ENCODE measurements at regions not wholly inside any gene's neighbourhood (a gene's known extent, or its start where the extent isn't known, plus 50 kb on each side); places are given as distances from the start of the nearest gene placed in this dataset.
"Not testable (repeated sequence)": the region's sequence is repeated elsewhere in the genome, so short reads cannot be mapped to it uniquely, and the experiment has no call there.

DNA sequence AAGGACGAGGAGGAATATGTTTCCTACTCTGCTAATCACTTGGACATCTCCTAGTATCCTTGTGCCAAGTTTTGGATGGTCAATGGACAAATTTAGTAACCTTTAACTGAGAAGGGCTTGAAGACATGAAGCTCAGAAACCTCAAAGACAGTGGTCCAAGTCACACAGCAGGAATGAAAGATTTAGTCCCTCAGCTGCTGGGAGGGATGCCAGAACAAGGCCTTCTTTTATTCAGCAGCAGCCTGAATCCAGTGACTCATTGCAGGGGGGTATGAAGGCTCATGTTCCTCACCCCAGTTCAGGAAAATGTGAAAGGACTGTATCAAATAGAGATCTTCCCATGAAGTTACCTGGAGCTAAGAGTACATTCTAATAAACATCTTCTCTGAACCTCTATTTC, 214.9 kb upstream of the UGT8 start:
- DNase-seq, result no peak

GRCh38 chr4:114384629-114385028, 214.0 kb upstream of the UGT8 start:
- DNase-seq, result peak; percentile 52 to 61

DNA sequence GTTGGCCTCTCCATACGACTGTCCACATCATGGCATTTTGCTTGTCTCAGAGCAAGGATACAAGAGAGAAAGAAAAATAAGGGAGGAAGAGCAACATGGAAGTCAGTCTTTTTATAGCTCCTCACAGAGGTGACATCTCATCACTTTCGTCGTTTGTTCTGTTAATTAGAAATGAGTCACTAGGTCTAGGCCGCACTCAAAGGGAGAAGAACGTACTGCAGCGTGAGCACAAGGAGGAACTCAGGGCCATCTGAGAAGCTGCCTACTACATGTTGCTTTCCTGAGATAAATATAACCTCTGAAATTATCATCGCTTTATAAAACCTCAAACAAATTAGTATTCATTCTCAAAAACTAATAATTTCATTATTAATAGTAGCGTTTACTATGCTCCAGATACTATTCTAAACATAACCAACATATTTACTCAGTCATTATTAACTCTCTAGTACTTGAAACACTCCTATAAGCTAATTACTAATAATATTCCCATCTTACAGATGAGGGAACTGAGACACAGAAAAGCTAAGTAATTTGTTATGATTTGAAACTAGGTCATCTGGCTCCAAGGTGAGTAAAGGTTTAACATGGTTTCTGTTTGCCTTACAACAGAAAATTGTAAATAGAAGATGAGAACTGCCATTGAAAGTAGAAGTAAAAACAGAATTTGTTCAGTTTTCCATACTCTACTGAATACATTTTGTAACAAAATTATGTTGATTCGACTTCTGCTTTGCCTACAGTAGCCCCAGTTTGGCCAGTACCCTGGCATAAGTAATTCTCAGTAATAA, 213.2 kb upstream of the UGT8 start:
- peak; percentile 14 to 19 for DNase-seq

GRCh38 chr4:114386637-114387233, 211.9 kb upstream of the UGT8 start:
- DNase-seq, result peak; percentile 42 to 65

GRCh38 chr4:114389070-114389685, 209.4 kb upstream of the UGT8 start:
- DNase-seq, result no peak

GRCh38 chr4:114393295-114394038, 205.1 kb upstream of the UGT8 start:
- no peak for DNase-seq

DNA sequence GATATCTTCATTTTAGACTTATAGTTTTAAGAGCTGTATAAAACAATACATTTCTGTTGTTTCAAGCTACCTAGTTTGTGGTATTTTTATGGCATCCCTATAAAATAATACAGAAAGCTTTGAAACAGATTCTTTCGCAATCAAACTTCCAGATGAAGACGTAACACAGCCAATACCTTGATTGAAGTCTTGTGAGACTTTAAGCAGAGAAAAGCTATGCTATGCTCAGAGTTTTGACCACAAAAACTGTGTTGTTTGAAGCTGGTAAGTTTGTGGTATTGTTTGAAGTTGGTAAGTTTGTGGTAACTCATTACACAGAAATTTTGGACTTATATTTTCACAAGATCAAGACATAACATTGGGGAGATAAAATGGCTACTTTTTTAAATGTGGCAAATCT, 201.8 kb upstream of the UGT8 start:
- no peak for DNase-seq

GRCh38 chr4:114398410-114398809, 200.2 kb upstream of the UGT8 start:
- DNase-seq, result no peak

DNA sequence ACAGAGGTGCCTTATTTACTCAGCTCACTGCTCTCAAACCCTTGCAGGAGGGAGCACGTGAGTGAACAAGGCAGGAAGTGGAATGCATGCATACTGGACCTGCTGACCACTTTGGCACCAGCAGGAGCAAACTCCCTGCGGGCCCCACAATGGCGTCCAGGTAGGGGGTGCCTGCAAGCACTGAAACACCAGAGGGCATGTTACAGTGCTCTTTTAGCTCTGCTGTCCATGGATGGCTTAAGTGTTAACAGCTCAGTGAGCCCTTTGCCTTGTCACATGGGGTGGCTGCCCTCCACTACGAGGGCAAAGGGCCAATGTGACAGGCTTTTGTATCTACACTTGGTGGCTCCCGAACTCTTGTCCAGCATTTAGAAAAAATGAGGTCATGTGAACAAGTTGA, 199.5 kb upstream of the UGT8 start:
- DNase-seq, result no peak

- DNase-seq, result no peak
Measured at GRCh38 chr4:114400531-114400930, 198.1 kb upstream of the UGT8 start.

- DNase-seq, result no peak
Measured at GRCh38 chr4:114401483-114401882, 197.1 kb upstream of the UGT8 start.

DNA sequence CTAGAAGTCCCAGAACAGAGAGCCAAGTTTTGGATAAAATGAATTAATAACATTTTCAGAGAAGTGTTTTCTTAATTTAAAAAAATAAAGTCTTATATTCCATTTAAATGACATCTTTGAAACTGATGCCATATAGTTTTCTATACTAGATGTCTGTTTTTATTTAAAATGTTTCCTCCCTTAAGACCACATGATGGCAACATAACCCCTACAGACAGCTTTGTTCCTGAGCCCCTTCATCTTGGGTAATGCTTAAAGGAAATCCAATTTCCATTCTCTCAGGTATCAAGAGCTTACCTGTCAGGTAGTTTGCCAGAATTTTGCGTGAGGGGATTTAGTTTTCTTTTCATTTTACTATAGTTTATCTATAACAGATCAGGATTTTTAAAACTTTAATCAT, 181.4 kb upstream of the UGT8 start:
- DNase-seq, result peak; percentile 5 to 15

- no peak for DNase-seq
Measured at GRCh38 chr4:114420069-114420468, 178.5 kb upstream of the UGT8 start.

GRCh38 chr4:114423582-114423981, 175.0 kb upstream of the UGT8 start:
- DNase-seq, result no peak

DNA sequence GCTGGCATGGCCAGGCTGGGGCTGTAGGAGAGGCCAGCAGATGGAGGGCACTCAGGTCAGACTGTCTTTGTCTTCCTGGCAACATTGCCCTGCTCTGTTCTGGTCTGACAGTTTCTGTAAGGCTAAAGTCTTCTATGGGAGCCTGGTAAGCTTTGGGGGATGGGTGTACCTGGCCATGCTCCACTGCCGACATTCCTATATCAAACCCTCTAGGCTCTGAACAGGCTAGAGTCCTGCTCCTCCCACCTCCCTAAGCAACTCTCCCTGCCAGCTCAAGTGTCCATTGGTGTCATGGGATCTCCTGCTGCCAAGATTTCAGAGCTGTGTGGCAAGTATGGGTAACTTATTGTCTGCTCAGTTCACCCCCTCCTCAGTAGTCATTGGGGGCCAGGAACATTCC, 163.5 kb upstream of the UGT8 start:
- no peak for DNase-seq

- no peak for DNase-seq
Measured at GRCh38 chr4:114442856-114443255, 155.8 kb upstream of the UGT8 start.

- no peak for DNase-seq
Measured at GRCh38 chr4:114444211-114444610, 154.4 kb upstream of the UGT8 start.

- DNase-seq, result not testable (repeated sequence)
Measured at GRCh38 chr4:114447963-114448516, 150.6 kb upstream of the UGT8 start.

DNA sequence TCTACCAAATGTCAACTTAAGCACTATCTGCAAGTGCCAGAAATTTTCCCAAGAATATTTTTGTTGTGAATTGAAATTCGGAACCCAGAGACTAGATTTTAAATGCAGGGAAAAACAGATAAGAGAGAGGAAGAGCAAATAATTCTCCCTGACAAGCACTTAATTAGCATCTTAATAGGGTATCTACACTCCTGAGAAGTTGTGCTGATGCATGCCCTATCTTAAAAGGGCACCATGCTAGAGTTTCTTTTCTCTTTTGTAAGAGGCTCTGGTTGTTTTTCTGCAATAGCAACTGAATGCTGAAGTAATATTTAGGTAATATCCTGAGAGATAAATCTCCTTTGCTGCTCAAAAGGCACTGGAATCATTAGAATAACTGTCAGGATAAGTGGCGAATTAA, 139.9 kb upstream of the UGT8 start:
- DNase-seq, result no peak

DNA sequence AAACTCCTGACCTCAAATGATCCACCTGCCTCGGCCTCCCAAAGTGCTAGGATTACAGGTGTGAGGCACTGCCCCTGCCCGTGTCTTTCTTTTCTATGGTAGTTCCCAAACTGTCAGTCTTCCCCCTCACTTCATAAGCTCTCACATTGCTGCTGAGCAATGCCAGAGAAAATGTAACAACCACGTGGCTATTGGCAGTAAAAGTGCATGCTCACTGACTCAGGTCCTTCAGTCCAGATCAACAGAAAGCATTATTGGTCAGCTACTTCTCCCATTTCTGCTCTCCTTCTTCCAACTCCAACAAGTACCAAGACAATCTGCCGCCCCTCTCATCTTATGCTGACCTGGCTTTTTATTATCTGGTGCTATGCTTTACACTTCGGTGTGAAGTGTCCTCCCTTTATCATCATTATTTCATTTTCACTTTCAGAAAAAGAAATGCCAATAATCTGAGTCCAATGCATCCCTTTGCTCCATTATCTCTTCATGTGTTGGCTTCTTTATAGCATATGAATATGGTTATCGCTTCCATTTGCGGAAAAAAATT, 133.8 kb upstream of the UGT8 start:
- no peak for DNase-seq

DNA sequence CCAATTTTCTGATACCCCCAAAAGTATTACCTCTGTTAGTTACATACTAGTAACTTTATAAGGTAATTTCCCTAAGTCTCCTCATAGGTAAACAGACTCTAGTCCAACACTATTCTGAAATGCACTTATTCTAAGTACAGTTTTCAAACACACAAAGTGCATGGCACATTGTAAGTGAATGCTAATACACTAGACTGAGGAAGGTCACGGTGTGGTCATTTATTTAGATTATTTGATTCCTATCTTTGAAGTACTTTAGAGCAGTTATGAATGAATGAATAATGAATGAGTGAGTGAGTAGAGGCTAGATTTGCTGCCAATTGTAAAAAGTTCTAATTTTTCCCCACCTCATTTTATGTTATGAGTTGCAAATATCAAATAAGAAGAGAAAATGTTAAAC, 132.8 kb upstream of the UGT8 start:
- no peak for DNase-seq

DNA sequence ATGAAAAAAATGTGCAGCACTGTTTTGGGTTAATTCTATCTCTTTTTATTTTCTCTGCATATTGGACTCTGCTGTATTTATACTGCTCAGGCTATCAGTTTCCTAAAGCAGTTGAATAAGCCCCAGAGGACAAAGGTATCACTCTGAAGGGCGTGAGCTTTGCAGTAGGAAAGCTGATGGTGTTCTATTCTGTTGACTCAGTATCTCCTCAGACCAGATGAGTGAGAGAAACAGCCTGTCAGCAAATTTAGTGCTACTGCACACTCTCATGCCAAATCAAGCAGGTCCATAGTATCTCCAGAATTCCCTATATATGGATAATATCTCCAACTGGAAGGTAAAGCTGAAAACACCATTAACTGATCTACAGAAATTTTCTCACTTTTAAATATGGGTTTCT, 132.3 kb upstream of the UGT8 start:
- no peak for DNase-seq

Measured in Kasumi-1 (cell line).